ENCODE measurements at regions not wholly inside any gene's neighbourhood (a gene's known extent, or its start where the extent isn't known, plus 50 kb on each side); places are given as distances from the start of the nearest gene placed in this dataset.

DNA sequence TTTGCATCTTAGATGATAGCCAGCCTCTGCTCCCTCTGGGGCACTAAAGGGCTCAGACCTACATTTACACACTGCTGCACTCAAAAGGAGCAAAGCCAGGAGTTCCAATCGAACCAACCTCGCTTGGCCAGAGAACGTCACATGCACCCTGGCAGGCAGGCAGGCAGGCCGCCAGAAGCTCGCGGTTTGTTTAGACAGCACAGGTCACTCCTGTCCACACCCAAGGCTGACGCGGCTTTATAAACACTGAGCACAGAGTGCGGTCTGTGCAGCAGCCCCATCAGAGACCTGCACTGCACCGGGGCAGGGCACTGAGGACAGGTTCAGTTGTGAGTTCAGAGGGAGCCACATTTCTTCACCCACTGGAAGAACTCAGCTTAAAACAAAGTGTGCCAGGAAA, 143.9 kb downstream of the BCOR start:
- ATAC-seq (ENCODE audit: low FRiP score) (no peak), DNase-seq (ENCODE audit: low spot score) (no peak)
- TF ChIP-seq, protein P1, sequence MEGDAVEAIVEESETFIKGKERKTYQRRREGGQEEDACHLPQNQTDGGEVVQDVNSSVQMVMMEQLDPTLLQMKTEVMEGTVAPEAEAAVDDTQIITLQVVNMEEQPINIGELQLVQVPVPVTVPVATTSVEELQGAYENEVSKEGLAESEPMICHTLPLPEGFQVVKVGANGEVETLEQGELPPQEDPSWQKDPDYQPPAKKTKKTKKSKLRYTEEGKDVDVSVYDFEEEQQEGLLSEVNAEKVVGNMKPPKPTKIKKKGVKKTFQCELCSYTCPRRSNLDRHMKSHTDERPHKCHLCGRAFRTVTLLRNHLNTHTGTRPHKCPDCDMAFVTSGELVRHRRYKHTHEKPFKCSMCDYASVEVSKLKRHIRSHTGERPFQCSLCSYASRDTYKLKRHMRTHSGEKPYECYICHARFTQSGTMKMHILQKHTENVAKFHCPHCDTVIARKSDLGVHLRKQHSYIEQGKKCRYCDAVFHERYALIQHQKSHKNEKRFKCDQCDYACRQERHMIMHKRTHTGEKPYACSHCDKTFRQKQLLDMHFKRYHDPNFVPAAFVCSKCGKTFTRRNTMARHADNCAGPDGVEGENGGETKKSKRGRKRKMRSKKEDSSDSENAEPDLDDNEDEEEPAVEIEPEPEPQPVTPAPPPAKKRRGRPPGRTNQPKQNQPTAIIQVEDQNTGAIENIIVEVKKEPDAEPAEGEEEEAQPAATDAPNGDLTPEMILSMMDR (IDR thresholded peaks at IDR 0.05): no peak

DNA sequence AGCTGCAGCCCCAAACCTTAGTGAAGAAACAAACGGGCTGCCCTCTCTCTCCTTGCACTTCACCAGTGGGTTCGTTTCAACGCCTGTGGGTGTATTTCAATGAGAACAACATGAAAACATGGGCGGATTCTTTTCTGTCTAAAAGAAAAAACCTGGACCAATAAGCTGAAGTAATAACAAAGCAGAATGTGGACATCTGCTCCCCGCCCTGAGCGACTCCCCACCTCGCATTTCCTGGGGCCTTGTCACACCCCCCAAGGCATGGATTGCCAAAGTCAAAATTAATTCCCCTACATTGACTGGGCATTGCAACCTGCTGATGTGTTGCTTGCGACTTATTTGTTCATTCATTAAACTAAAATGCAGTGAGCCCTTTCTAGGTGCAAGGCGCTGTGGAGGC, 142.9 kb downstream of the BCOR start:
- TF ChIP-seq, protein P1 (IDR thresholded peaks at IDR 0.05): no peak
- ATAC-seq (ENCODE audit: low FRiP score) (no peak), DNase-seq (ENCODE audit: low spot score) (no peak)

DNA sequence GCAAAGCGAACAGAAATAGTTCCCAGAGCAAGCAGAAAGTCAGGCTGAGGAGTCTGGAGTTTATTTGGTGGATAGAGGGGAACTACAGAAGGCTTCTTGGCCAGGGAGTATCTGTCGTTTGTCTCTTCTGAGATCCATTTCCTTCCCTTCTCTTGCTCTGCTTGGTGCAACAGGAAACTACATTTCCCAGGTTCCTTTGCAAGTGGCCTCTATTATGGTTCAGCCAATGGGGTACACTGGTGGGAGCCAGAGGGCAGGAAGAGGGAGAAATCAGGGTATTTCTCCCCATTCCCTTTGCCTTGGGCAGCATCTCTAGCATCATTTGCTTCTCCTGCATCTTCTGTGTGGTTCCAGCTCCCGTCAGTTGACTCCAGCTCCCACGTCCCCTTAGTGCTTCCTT, 142.1 kb downstream of the BCOR start:
- DNase-seq (ENCODE audit: low spot score) (no peak), ATAC-seq (ENCODE audit: low FRiP score) (no peak)

DNA sequence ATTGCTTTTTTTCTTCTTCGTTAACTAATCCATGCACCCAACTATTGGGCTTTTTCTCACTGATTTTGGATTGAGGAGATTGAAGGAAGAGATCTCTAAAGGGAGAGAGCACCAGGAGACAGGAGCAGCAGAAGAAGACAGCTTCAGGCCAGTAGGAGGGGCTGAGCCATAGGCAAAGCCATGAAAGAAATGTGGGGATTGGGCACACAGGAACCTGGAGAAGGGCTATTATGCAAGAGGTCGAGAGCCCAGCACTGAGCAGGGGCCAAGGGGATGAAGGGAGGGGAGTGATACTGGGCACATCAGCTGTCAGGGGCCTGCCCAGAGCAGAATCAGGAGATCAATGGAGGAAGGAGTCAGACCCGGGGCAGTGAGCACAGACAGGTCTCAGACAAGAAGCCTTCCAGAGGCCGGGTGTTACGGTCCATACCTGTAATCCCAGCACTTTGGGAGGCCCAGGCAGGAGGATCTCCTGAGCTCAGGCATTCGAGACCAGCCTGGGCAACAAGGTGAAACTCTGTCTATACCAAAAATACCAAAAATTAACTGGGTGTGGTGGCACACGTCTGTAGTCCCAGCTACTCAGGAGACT, 140.9 kb downstream of the BCOR start:
- DNase-seq (ENCODE audit: low spot score): no peak
- ATAC-seq (ENCODE audit: low FRiP score): no peak
- TF ChIP-seq, protein P1 (IDR thresholded peaks at IDR 0.05): no peak

More for the DNA sequence above, 142.1 kb downstream of the BCOR start:
- TF ChIP-seq, protein P1 (IDR thresholded peaks at IDR 0.05): no peak

DNA sequence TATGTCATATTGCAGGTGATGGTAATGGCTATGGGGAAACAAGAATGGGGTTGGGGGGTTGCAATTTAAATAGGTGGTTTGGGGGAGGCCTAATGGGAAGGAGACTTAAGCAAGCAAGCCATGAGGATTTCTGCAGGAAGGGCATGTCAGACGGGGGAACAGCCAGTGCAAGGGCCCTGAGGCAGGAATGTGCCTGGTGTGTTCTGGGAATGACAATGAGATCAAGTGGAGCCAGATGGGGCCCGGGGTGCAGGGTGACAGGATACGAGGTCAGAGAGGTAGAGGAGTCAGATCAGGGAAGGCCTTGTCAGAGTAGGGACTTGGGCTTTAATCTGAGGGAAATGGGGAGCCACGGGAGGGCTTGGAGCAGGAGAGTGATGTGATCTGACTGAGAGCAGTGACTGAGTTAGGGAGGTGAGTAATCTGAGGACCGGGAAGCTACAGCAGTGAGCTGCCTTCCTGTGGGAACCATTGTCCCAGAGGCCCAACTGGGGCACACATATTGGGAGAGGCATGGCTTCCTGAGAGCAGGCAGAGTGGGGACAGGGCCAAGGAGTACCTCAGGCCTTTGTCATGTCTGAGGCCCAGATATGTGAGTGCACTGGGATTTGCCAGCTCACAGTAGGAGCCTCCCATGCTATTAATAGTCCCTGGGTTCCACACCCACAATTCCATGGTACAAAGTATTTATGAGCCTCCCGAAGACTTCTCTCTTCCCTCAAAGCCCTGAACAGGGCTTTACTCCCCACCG, 139.8 kb downstream of the BCOR start:
- TF ChIP-seq, protein P1 (IDR thresholded peaks at IDR 0.05): no peak
- DNase-seq (ENCODE audit: low spot score): no peak
- ATAC-seq (ENCODE audit: low FRiP score): no peak

DNA sequence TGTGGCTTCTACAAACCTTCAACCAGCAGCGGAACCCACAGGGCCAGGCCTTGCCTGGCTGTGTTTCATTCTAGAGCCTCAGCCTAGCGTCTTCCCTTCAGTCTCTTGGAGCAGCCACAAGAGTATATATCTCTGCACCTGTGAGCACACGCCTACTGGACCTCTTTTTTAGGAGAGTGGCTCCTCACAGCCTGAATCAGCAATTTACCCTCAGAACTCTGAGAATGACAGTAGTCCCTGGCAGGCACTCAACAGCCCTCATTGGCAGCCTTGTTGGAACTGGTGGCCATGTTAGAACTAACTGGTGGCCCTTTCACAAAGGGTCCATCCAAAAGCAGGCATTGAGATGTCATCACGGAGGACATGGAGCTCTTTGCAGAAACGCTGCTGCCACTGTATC, 138.9 kb downstream of the BCOR start:
- no peak for DNase-seq (ENCODE audit: low spot score)
- no peak for ATAC-seq (ENCODE audit: low FRiP score)
- TF ChIP-seq, protein P1 (IDR thresholded peaks at IDR 0.05): no peak

DNA sequence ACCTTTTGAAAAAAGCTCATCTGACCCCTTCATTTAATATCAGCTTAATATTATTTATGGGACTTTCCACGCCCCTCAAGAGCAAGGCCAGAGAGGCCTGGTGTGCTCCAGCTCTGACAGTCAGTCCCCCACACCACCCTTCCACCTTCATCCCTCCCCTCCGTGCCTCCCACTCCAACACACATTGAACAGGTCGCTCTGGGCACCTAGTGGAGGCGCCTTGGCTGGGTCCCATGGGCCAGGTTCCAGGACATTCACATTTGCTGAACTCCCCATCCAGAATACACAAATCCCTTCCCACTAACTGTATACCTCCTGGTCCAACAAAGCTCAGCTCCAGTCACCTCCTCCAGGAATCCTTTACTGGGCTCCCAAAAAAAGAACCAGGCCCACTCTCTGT, 137.5 kb downstream of the BCOR start:
- ATAC-seq (ENCODE audit: low FRiP score): no peak
- TF ChIP-seq, protein P1 (IDR thresholded peaks at IDR 0.05): no peak
- DNase-seq (ENCODE audit: low spot score): no peak
